ENCODE measurements at regions not wholly inside any gene's neighbourhood (a gene's known extent, or its start where the extent isn't known, plus 50 kb on each side); places are given as distances from the start of the nearest gene placed in this dataset.
"Not testable (repeated sequence)": the region's sequence is repeated elsewhere in the genome, so short reads cannot be mapped to it uniquely, and the experiment has no call there.

- DNase-seq = no peak
Observed at GRCh38 chr11:123338997-123339752, 90.9 kb upstream of the GRAMD1B start.

- no peak for DNase-seq
Observed at GRCh38 chr11:123338266-123338800, 91.7 kb upstream of the GRAMD1B start.

- no peak for DNase-seq
Observed at GRCh38 chr11:123334925-123335324, 95.1 kb upstream of the GRAMD1B start.

DNA sequence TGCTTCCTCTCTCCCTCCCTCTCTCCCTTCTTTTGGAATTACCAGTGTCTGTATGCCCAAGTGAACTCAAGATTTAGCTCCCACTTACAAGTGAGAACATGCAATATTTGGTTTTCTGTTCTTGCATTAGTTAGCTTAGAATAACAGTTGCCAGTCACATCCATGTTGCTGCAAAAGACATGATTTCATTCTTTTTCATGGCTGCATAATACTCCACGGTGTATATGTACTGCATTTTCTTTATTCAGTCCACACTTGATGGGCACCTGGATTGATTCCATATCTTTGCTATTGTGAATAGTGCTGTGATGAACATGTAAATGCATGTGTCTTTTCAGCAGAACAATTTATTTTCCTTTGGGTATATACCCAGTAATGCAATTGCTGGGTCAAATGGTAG, 97.5 kb upstream of the GRAMD1B start:
- DNase-seq = not testable (repeated sequence)

- DNase-seq = no peak
Observed at GRCh38 chr11:123330948-123331347, 99.1 kb upstream of the GRAMD1B start.

DNA sequence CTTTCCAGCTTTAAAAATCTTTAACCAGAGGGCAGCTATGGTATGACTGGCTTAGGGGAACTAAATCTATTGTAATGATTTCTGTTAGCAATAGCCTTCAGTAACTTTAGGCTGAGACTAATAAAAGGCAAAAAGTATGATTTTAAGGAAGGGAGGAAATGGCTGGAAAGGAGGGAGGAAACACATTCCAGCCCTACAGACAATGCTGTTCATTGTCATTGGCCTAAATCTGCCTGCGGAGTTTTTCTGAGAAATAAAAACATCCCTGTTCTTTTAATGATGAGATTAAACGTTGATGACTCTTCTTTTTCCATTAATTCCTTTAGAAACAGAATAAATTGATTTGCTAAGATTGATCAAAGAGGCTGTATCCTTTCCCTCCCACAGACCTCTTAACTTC, 99.6 kb upstream of the GRAMD1B start:
- DNase-seq = no peak

GRCh38 chr11:123330071-123330470, 100.0 kb upstream of the GRAMD1B start:
- DNase-seq = no peak

DNA sequence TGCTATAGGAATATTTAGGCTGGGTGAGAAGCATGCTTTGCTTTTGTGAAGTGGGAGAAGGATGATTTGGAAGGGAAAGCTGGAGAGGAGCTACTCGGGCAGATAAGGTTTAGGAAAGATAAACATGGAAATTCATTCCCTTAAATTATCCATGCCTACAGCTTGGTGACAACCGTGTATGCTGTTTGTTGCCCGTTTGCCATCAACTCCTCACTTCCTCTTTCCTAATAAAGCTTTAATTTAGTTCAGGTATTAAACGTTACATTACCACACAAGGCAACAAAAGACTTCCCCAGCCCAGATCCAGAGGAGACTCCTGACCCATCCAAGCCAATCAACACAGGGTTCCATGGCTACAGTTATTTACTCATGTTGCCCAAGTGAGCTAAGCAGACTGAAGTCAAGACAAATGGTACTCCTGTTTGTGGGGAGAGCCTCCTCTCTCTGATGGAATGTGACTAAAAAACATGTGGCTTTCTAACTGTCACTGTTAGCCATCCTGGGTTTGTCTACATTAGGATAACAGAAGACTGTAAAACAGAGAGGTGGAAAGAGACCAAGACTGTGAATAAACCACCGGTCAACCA, 101.7 kb upstream of the GRAMD1B start:
- DNase-seq = no peak

DNA sequence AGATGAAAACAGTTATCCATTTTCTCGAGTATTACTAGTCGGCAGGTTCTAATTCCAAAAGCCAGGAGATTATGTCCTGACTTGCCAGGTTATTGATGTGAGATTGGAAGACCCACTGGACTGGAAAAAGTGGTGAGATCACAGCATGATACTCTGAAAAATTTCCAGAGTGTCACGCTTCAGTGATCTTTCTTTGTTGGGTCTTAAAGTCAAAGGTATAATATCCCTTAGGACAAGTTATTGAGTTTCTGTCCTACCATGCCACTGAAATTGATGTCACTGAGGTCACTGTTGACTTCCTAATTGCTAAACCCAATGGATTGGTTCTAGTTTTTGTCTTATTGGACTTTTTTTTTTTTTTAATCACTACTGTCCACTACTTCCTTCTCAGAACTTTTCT, 104.5 kb upstream of the GRAMD1B start:
- DNase-seq = no peak

GRCh38 chr11:123323568-123323967, 106.5 kb upstream of the GRAMD1B start:
- no peak for DNase-seq

GRCh38 chr11:123321636-123322035, 108.4 kb upstream of the GRAMD1B start:
- DNase-seq = no peak

GRCh38 chr11:123318623-123319022, 111.4 kb upstream of the GRAMD1B start:
- DNase-seq = no peak

GRCh38 chr11:123318132-123318531, 111.9 kb upstream of the GRAMD1B start:
- DNase-seq = not testable (repeated sequence)

DNA sequence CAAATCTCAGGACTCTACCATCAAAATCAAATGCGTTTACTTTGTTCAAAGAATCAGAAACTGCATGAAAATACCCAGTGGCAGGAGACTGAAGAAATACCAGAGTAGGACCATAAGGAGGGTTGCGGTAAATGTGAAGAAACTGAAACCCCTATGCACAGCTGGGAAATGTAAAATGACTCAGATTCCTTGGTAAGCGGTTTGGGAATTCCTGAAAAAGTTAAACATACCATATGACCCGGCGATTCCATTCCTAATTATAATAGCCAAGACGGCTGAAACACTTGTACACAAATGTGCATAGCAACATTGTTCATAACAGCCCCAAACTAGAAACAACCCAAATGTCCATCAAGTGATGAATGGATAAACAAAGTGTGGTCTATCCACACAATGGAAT, 114.1 kb upstream of the GRAMD1B start:
- DNase-seq = no peak

- DNase-seq = no peak
Observed at GRCh38 chr11:123314972-123315371, 115.1 kb upstream of the GRAMD1B start.

- DNase-seq = no peak
Observed at GRCh38 chr11:123313262-123313661, 116.8 kb upstream of the GRAMD1B start.

DNA sequence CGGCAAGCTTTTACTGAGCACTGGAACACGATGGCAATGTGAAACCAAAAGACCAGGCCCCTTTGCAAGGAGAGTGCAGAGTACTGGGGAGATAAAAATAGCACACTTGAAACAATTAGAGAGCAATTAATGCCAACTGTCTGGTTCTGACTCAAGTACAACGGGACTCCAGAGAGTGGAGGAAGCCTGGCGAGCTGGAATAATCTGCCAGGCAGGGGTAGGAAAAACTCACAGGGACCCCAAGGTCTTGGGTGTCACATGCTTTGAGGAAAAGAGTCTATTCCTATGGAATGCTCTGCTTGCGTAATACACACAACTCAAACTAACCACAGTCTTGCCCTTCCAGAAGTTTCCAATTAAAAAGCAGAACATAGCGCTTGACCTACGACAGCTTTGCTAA, 113.0 kb upstream of the CLMP start:
- peak; percentile 29 for DNase-seq

DNA sequence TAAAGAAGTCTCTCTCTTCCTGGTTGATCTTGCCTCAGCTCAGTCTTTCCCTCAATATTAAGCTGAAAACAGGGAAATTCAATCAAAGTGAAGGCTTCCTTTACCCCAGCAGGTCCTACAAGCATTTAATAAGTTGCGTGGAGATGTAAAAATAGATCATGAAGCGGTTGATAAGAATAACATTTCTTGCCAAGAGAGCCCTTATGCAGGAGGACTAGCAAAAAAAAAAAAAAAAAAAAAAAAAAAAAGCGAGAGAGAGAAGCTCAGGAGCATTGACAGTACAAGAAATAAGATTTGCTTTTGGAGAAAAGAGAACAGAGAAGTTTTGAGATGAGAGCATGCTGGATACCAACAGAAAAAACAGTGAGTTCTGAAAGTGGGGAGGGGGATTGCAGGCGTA, 112.2 kb upstream of the CLMP start:
- no peak for DNase-seq

- no peak for DNase-seq
Observed at GRCh38 chr11:123306531-123306930, 111.5 kb upstream of the CLMP start.

DNA sequence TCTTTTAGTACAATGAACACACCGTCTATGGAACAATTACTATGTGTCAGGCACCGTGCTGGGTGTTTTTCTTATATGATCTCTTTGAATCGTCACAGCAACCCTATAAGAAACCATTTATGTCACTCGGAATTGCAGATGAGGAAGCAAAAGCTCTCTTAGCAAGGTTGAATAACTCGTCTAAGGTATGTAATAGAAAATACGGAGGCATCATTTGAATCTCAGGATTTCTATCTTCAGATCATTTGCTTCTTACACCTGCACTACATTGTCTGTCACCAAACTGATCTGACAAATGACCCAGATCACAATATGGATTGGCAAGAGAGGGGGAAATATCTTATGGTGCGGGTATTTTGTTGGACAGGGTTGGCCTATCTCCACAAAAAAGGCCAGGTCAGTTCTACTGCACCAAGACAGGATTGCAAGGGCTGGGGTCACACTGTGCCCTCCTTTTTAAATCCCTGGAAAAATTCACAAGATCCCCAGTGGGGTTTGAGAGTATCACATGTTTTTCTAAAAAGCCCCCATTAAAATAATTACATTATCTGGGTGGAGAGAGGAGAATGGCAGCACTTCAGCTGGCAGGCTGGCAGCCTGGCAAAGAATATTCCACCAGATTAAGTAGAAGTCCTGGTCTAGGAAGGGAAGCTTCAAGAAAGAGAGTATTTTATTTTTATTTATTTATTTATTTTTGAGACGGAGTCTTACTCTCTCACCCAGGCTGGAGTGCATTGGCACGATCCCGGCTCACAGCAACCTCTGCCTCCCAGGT, 110.7 kb upstream of the CLMP start:
- DNase-seq = no peak

GRCh38 chr11:123304828-123305466, 109.9 kb upstream of the CLMP start:
- no peak for DNase-seq

DNA sequence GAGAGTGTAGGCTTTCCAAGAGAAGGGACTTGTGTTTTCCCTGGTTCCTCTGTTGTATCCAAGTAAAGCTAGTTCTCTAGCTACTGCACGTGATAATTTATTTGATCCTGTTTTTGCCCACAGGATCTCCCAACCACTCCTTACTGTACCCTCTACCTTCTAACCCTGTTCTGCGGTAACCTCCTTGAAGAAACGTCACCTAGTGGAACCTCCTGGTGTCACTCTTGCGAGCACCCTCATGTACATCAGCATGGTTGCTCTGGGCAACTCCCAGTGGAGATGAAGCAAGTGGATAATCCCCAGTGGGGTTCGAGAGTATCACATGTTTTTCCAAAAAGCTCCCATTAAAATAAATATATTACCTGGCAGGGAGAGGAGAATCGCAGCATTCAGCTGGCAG, 108.9 kb upstream of the CLMP start:
- DNase-seq = no peak

DNA sequence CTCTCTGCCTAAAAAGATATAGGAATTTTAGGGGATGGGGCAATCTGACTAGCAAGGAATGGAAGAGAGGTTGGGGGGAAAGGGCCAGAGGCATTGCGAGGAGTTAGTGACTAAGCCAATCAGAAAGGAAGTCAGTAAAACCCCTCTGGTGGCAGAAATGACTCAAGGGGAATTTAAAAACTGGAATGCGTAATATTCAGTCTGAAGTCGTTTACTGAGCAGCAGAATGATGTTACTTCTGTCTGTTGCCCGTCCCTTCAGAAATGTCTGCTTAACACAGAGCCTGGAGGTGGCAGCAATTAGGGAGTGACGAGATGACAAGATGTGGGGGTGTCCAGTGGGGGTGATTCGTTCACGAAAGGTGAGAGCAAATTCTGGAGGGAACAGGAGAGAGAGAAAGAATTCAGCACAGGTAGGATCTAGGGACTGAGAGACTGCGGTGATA, 107.7 kb upstream of the CLMP start:
- no peak for DNase-seq

Measured in NCI-H774 (cell line).